HG03139 (cell line): ENCODE measurements at regions not wholly inside any gene's neighbourhood (a gene's known extent, or its start where the extent isn't known, plus 50 kb on each side); places are given as distances from the start of the nearest gene placed in this dataset.
"Not testable (repeated sequence)": the region's sequence is repeated elsewhere in the genome, so short reads cannot be mapped to it uniquely, and the experiment has no call there.

Experiments used
- ATAC-seq: cut with Tn5 transposase; IDR thresholded peaks from one replicate; pipeline ENCODE4 v1.9.1; 2021; ENCODE audit not compliant: unreplicated experiment

- ATAC-seq, result not testable (repeated sequence)
Observed at GRCh38 chr6:134791243-134791843, 158.6 kb downstream of the ALDH8A1 start.

- ATAC-seq, result no peak
Observed at GRCh38 chr6:134787261-134787877, 162.5 kb downstream of the ALDH8A1 start.

GRCh38 chr6:134784336-134784735 is 165.6 kb downstream of the ALDH8A1 start:
- no peak for ATAC-seq

- no peak for ATAC-seq
Observed at GRCh38 chr6:134778431-134778830, 171.5 kb downstream of the ALDH8A1 start.

- no peak for ATAC-seq
Observed at GRCh38 chr6:134774201-134774638, 175.7 kb downstream of the ALDH8A1 start.

- ATAC-seq, result no peak
Observed at GRCh38 chr6:134772671-134773360, 177.1 kb downstream of the ALDH8A1 start.

GRCh38 chr6:134768931-134769330 is 181.0 kb downstream of the ALDH8A1 start:
- no peak for ATAC-seq

GRCh38 chr6:134766497-134766896 is 183.4 kb downstream of the ALDH8A1 start:
- no peak for ATAC-seq

GRCh38 chr6:134764741-134765140 is 185.2 kb downstream of the ALDH8A1 start:
- no peak for ATAC-seq

GRCh38 chr6:134763575-134763974 is 186.3 kb downstream of the ALDH8A1 start:
- ATAC-seq, result not testable (repeated sequence)

GRCh38 chr6:134758621-134759020 is 191.3 kb downstream of the ALDH8A1 start:
- ATAC-seq, result no peak

GRCh38 chr6:134757911-134758361 is 192.0 kb downstream of the ALDH8A1 start:
- no peak for ATAC-seq

GRCh38 chr6:134756374-134757025 is 193.4 kb downstream of the ALDH8A1 start:
- no peak for ATAC-seq

- no peak for ATAC-seq
Observed at GRCh38 chr6:134754013-134754690, 195.7 kb downstream of the ALDH8A1 start.

GRCh38 chr6:134753001-134753400 is 196.9 kb downstream of the ALDH8A1 start:
- ATAC-seq, result no peak

GRCh38 chr6:134752445-134752844 is 197.5 kb downstream of the ALDH8A1 start:
- ATAC-seq, result no peak

GRCh38 chr6:134750669-134751068 is 199.2 kb downstream of the ALDH8A1 start:
- no peak for ATAC-seq

GRCh38 chr6:134748484-134748883 is 201.4 kb downstream of the ALDH8A1 start:
- no peak for ATAC-seq

GRCh38 chr6:134747197-134747596 is 202.7 kb downstream of the ALDH8A1 start:
- ATAC-seq, result not testable (repeated sequence)

- ATAC-seq, result no peak
Observed at GRCh38 chr6:134746140-134746539, 203.8 kb downstream of the ALDH8A1 start.

GRCh38 chr6:134745192-134745591 is 204.7 kb downstream of the ALDH8A1 start:
- not testable (repeated sequence) for ATAC-seq
